GM10266 (cell line): ENCODE measurements at regions not wholly inside any gene's neighbourhood (a gene's known extent, or its start where the extent isn't known, plus 50 kb on each side); places are given as distances from the start of the nearest gene placed in this dataset.
"Not testable (repeated sequence)": the region's sequence is repeated elsewhere in the genome, so short reads cannot be mapped to it uniquely, and the experiment has no call there.

Experiments
- DNase-seq: peaks from one replicate; pipeline ENCODE4 v3.0.0; 2012; ENCODE audit errors: extremely low spot score
- CTCF ChIP-seq: IDR thresholded peaks from 2 replicates; pipeline ENCODE4 v1.5.1; 2012; ENCODE audit warnings: mild to moderate bottlenecking, low read depth; ENCODE audit not compliant: control insufficient read depth, insufficient read depth; ENCODE audit errors: missing control alignments

GRCh38 chr1:229148041-229148671 lies 122.8 kb upstream of the RAB4A start:
- TF ChIP-seq CTCF = no peak
- DNase-seq = no peak

- TF ChIP-seq CTCF = no peak
- no peak for DNase-seq
Measured at GRCh38 chr1:229148743-229149142, 122.2 kb upstream of the RAB4A start.

DNA sequence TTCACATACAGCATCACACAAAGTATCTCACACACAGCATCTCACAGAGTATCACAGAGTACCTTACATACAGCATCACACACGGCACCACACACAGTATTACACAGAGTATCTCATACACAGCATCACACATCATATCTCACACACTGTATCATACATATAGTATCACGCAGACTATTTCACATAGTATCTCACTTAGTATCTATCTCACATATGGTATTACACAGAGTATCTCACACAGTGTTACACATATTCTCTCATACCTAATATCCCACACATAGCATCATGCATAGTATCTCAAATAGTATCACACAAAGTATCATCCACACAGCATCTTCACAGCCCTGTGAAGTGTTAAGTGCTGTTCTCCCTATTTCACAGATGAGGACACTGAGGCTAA lies 121.5 kb upstream of the RAB4A start:
- no peak for TF ChIP-seq CTCF
- DNase-seq = no peak

DNA sequence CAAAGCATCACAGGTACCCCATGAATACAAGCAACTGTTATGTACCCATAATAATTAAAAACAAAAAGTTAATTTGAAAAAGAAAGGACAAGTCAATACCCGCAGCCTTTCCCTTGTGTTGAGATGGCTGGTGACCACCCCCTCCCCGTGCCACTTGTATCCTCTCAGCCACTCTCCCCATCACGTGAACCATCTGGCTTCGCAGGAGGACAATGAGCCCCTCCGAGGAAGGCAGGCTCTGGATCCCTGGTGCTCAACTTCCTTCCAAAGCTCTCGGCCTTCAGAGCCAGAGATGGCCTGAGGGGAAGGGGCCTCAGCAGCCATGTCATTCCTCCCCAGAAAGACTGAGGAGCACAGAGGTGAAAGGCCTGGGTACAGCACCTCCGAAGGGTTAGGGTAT lies 120.4 kb upstream of the RAB4A start:
- DNase-seq = no peak
- no peak for TF ChIP-seq CTCF

DNA sequence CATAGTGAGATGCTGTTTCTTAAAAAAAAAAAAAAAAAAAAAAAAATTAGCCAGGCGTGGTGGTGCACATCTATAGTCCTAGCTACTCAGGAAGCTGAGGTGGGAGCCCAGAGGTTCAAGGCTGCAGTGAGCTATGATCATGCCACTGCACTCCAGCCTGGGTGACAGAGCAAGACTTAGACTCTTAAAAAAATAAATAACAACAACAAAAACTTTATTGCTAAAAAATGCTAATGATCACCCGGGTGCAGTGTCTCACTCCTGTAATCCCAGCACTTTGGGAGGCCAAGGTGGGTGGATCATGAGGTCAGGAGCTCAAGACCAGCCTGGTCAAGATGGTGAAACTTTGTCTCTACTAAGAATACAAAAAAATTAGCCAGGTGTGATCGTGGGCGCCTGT lies 119.5 kb upstream of the RAB4A start:
- not testable (repeated sequence) for DNase-seq

- no peak for TF ChIP-seq CTCF
Measured at GRCh38 chr1:229152311-229152710, 118.6 kb upstream of the RAB4A start.

GRCh38 chr1:229153955-229154548 lies 116.9 kb upstream of the RAB4A start:
- no peak for DNase-seq
- TF ChIP-seq CTCF = no peak

More at GRCh38 chr1:229152311-229152710, 118.6 kb upstream of the RAB4A start:
- no peak for DNase-seq
